ENCODE measurements at regions not wholly inside any gene's neighbourhood (a gene's known extent, or its start where the extent isn't known, plus 50 kb on each side); places are given as distances from the start of the nearest gene placed in this dataset.

GRCh38 chr15:88348579-88349230 lies 92.2 kb upstream of the NTRK3 start:
- Histone ChIP-seq H3K27me3 (ENCODE audit: insufficient read depth, low read length) (peaks cover 26% of the 10 kb centered on the region), H3K4me1 (ENCODE audit: control insufficient read depth in 1 of 2, insufficient read depth in 2 of 2, low read length in 2 of 2) (no peaks in the 10 kb centered on the region), H3K9me3 (ENCODE audit: control insufficient read depth in 1 of 2, insufficient read depth in 1 of 2, low read depth in 1 of 2, low read length in 2 of 2) (peaks cover 0 to 6% of the 10 kb centered on the region in 2 experiments; a peak in 2 of 4 replicates), H4K20me1 (ENCODE audit: insufficient read depth) (no peaks in the 10 kb centered on the region), H3K9me2 (ENCODE audit: insufficient read depth) (no peaks in the 10 kb centered on the region), H3K36me3 (ENCODE audit: control insufficient read depth in 1 of 2, insufficient read depth in 2 of 2, low read length in 2 of 2) (no peaks in the 10 kb centered on the region), H3K27ac (ENCODE audit: low read depth, low read length) (no peak overlapping the region), H3K4me3 (replicated peaks in 1 of 2; ENCODE audit: low read depth in 1 of 2, low read length in 2 of 2) (no peak overlapping the region), H3K9ac (ENCODE audit: low read length) (no peak overlapping the region), H3K4me2 (ENCODE audit: low read length) (no peak overlapping the region), H2AFZ (ENCODE audit: low read depth, low read length, poor library complexity, severe bottlenecking) (no peak overlapping the region), H3K79me2 (ENCODE audit: insufficient read depth, low read length) (no peaks in the 10 kb centered on the region)
- intact Hi-C loops (cut with micrococcal nuclease), result no loop called here
- no peak for ATAC-seq
- no peak for DNase-seq (ENCODE audit: low read depth, low spot score)
- ChIA-PET RAD21 (ENCODE audit: low non-redundant PET in 1 of 2, low total read pairs in 2 of 2, uncharacterized antibody in 2 of 2, unreplicated experiment in 2 of 2) (no interaction called here), CTCF (no interaction called here), POLR2A (no interaction called here)
- no TSS peak for BruUV-seq (replicated peaks)
- no peak for TF ChIP-seq ATF3 (IDR thresholded peaks at IDR 0.05)
- TF ChIP-seq EZH2phosphoT487 (IDR thresholded peaks at IDR 0.05; ENCODE audit: borderline replicate concordance), result no peak
- TF ChIP-seq SRF (IDR thresholded peaks at IDR 0.05; ENCODE audit: low read depth), result no peak
- TF ChIP-seq POLR2AphosphoS5 (IDR thresholded peaks at IDR 0.05; ENCODE audit: low read depth, low read length), result no peak
- no peak for TF ChIP-seq EGR1 (IDR thresholded peaks at IDR 0.05; ENCODE audit: low read depth)
- TF ChIP-seq, protein P1, sequence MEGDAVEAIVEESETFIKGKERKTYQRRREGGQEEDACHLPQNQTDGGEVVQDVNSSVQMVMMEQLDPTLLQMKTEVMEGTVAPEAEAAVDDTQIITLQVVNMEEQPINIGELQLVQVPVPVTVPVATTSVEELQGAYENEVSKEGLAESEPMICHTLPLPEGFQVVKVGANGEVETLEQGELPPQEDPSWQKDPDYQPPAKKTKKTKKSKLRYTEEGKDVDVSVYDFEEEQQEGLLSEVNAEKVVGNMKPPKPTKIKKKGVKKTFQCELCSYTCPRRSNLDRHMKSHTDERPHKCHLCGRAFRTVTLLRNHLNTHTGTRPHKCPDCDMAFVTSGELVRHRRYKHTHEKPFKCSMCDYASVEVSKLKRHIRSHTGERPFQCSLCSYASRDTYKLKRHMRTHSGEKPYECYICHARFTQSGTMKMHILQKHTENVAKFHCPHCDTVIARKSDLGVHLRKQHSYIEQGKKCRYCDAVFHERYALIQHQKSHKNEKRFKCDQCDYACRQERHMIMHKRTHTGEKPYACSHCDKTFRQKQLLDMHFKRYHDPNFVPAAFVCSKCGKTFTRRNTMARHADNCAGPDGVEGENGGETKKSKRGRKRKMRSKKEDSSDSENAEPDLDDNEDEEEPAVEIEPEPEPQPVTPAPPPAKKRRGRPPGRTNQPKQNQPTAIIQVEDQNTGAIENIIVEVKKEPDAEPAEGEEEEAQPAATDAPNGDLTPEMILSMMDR (IDR thresholded peaks at IDR 0.05 in 2 of 3, conservative IDR thresholded peaks at IDR 0.05 in 1 of 3; ENCODE audit: borderline replicate concordance in 1 of 3, insufficient read depth in 1 of 3, low read depth in 2 of 3, low read length in 2 of 3), result no peak
- no peak for TF ChIP-seq CBX3 (IDR thresholded peaks at IDR 0.05; ENCODE audit: low read depth)
- TF ChIP-seq ELF1 (IDR thresholded peaks at IDR 0.05; ENCODE audit: borderline replicate concordance, low read depth), result no peak
- no peak for TF ChIP-seq RAD21 (IDR thresholded peaks at IDR 0.05; ENCODE audit: low read depth)
- no peak for TF ChIP-seq TCF7L2 (IDR thresholded peaks at IDR 0.05; ENCODE audit: borderline replicate concordance, extremely low read depth, insufficient read depth, insufficient read length)
- no peak for TF ChIP-seq CEBPB (IDR thresholded peaks at IDR 0.05; ENCODE audit: low read depth)
- TF ChIP-seq REST (IDR thresholded peaks at IDR 0.05; ENCODE audit: low read depth), result no peak
- TF ChIP-seq SP1 (IDR thresholded peaks at IDR 0.05; ENCODE audit: low read depth), result no peak
- TF ChIP-seq POLR2A (IDR thresholded peaks at IDR 0.05; ENCODE audit: borderline replicate concordance, extremely low read depth, insufficient read depth, insufficient read length), result no peak
